NT2/D1 (cell line): ENCODE measurements at regions not wholly inside any gene's neighbourhood (a gene's known extent, or its start where the extent isn't known, plus 50 kb on each side); places are given as distances from the start of the nearest gene placed in this dataset.

Experiments
- YY1 ChIP-seq: IDR thresholded peaks from 2 replicates; pipeline ENCODE4 v1.6.1; 2011; ENCODE audit not compliant: insufficient read length, insufficient read depth
- ZNF274 ChIP-seq: IDR thresholded peaks from 2 replicates; pipeline ENCODE4 v1.6.1; 2011; ENCODE audit warnings: mild to moderate bottlenecking, low read depth, low read length

DNA sequence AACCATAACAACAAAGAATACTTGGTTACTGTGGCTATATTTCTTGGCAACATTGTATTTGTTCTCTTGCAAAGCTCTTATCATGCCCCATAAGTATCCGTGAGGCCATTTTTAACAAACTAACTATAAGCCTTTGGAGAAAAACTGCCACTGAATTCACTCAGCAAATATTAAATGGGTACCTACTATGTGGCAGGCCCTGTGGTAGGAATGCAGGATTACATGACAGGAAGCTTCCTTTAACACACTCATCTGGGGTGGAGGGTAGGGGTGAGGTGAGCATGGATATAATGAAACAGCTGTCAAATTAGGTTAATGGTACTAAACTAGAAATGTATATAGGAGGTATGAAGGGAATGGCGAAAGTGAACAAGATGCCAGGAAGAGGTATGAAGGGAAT is 504.8 kb downstream of the MEI4 start:
- no peak for TF ChIP-seq YY1
- TF ChIP-seq ZNF274: no peak
